ENCODE measurements at regions not wholly inside any gene's neighbourhood (a gene's known extent, or its start where the extent isn't known, plus 50 kb on each side); places are given as distances from the start of the nearest gene placed in this dataset.

DNA sequence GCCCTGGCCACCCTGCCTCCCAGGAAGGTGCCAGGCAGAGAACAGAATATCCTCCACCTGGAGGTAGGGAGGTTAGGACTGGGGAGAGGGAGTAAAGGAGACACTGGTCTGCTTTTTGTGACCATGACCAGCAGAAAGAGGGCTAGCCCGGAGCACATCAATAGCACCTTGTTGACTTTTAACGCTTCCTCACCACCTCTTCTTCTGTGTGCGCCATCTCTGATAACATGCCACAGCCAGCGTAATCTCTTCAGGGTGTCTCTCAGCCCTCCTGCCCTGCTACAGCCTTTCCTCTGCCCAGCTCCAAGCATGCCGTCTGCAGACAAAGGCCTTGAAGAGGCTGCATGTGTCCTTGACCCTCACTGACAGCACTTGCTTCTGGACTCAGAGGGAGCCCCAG lies 50.9 kb upstream of the GJA5 start:
- TF ChIP-seq, protein P1, sequence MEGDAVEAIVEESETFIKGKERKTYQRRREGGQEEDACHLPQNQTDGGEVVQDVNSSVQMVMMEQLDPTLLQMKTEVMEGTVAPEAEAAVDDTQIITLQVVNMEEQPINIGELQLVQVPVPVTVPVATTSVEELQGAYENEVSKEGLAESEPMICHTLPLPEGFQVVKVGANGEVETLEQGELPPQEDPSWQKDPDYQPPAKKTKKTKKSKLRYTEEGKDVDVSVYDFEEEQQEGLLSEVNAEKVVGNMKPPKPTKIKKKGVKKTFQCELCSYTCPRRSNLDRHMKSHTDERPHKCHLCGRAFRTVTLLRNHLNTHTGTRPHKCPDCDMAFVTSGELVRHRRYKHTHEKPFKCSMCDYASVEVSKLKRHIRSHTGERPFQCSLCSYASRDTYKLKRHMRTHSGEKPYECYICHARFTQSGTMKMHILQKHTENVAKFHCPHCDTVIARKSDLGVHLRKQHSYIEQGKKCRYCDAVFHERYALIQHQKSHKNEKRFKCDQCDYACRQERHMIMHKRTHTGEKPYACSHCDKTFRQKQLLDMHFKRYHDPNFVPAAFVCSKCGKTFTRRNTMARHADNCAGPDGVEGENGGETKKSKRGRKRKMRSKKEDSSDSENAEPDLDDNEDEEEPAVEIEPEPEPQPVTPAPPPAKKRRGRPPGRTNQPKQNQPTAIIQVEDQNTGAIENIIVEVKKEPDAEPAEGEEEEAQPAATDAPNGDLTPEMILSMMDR (tag by site-specific recombination; IDR thresholded peaks at IDR 0.05): no peak
- TF ChIP-seq, protein P2, sequence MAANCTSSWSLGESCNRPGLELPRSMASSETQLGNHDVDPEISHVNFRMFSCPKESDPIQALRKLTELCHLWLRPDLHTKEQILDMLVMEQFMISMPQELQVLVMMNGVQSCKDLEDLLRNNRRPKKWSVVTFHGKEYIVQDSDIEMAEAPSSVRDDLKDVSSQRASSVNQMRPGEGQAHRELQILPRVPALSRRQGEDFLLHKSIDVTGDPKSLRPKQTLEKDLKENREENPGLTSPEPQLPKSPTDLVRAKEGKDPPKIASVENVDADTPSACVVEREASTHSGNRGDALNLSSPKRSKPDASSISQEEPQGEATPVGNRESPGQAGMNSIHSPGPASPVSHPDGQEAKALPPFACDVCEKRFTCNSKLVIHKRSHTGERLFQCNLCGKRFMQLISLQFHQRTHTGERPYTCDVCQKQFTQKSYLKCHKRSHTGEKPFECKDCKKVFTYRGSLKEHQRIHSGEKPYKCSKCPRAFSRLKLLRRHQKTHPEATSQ (tag by site-specific recombination; IDR thresholded peaks at IDR 0.05): no peak
